CD4-positive, alpha-beta memory T cell (primary cell): ENCODE measurements at regions not wholly inside any gene's neighbourhood (a gene's known extent, or its start where the extent isn't known, plus 50 kb on each side); places are given as distances from the start of the nearest gene placed in this dataset.

Experiments
- CTCF ChIA-PET: fragments of 350-600 bp; sonication (Branson Sonifier 250); formaldehyde crosslinking; loops from one replicate; lab custom pipeline; 2021; ENCODE audit warnings: inconsistent platforms; ENCODE audit not compliant: partially characterized antibody; lab: Charles Lee
- POLR2A ChIA-PET: fragments of 350-600 bp; sonication (Branson Sonifier 250); formaldehyde crosslinking; loops from one replicate; lab custom pipeline; 2021; ENCODE audit not compliant: partially characterized antibody; lab: Charles Lee
- DNase-seq, 5 donors: peaks; one replicate each; pipeline versions ENCODE4 v3.0.0 to v3.0.0-alpha.2; 2020 to 2022; ENCODE audit warnings: mixed read lengths in 1 of 5
- H3K27ac ChIP-seq: one replicate; pipeline ENCODE4 v1.7.0; 2013; ENCODE audit warnings: low read depth, low read length
- H3K27me3 ChIP-seq: 2 replicates; pipeline ENCODE4 v1.7.0; 2013; ENCODE audit warnings: mild to moderate bottlenecking, low read length, moderate library complexity; ENCODE audit not compliant: insufficient read depth
- H3K36me3 ChIP-seq: 2 replicates; pipeline ENCODE4 v1.7.0; 2013; ENCODE audit warnings: mild to moderate bottlenecking, low read length, moderate library complexity; ENCODE audit not compliant: insufficient read depth
- H3K4me1 ChIP-seq: 2 replicates; pipeline ENCODE4 v1.7.0; 2013; ENCODE audit warnings: mild to moderate bottlenecking, low read length, moderate library complexity; ENCODE audit not compliant: insufficient read depth
- H3K4me3 ChIP-seq, 2 donors: one replicate each; pipeline ENCODE4 v1.7.0; 2013; ENCODE audit warnings: low read length in 2 of 2, mild to moderate bottlenecking in 1 of 2
- H3K9me3 ChIP-seq, 2 donors: one replicate each; pipeline ENCODE4 v1.7.0; 2013; ENCODE audit warnings: low read length in 2 of 2, control low read depth in 1 of 2; ENCODE audit not compliant: control insufficient read depth in 1 of 2
- H3K27ac Mint-ChIP-seq, 7 donors: one replicate each; pipeline ENCODE4 v1.8.0; 2020 to 2021; ENCODE audit warnings: mixed read lengths in 7 of 7, mild to moderate bottlenecking in 6 of 7, inconsistent platforms in 3 of 7, moderate library complexity in 3 of 7
- H3K27me3 Mint-ChIP-seq, 2 donors: one replicate each; pipeline ENCODE4 v1.8.0; 2020 to 2021; ENCODE audit warnings: mixed read lengths in 2 of 2
- H3K36me3 Mint-ChIP-seq, 2 donors: one replicate each; pipeline ENCODE4 v1.8.0; 2020 to 2021; ENCODE audit warnings: mixed read lengths in 2 of 2, inconsistent platforms in 1 of 2, mild to moderate bottlenecking in 1 of 2
- H3K4me1 Mint-ChIP-seq, 4 donors: one replicate each; pipeline ENCODE4 v1.8.0; 2020 to 2021; ENCODE audit warnings: mixed read lengths in 4 of 4, mild to moderate bottlenecking in 1 of 4
- H3K4me3 Mint-ChIP-seq, 8 donors: one replicate each; pipeline ENCODE4 v1.8.0; 2020 to 2021; ENCODE audit warnings: mixed read lengths in 8 of 8, mild to moderate bottlenecking in 7 of 8, moderate library complexity in 6 of 8, inconsistent platforms in 3 of 8
- H3K9me3 Mint-ChIP-seq, 8 donors: one replicate each; pipeline ENCODE4 v1.8.0; 2020 to 2021; ENCODE audit warnings: mixed read lengths in 8 of 8, mild to moderate bottlenecking in 5 of 8, inconsistent platforms in 3 of 8, moderate library complexity in 1 of 8
- intact Hi-C: fragments of 100-400 bp; cut with micrococcal nuclease; formaldehyde crosslinking; loops from one replicate; pipeline ENCODE4 v1.15.1; 2023

GRCh38 chr20:41996951-41997350, 378.8 kb upstream of the CHD6 start:
- H3K9me3 Mint-ChIP-seq = peaks cover 2 to 15% (median 7%) of the 10 kb centered on the region in 8 donors
- DNase-seq = no peak
- H3K27ac ChIP-seq = no peak overlapping the region
- no peaks in the 10 kb centered on the region for H3K4me1 ChIP-seq
- H3K4me3 Mint-ChIP-seq = no peak overlapping the region
- H3K27me3 Mint-ChIP-seq = no peaks in the 10 kb centered on the region
- ChIA-PET POLR2A (no interaction called here), CTCF (no interaction called here)
- H3K27me3 ChIP-seq = no peaks in the 10 kb centered on the region
- no peaks in the 10 kb centered on the region for H3K9me3 ChIP-seq
- H3K36me3 ChIP-seq = no peaks in the 10 kb centered on the region
- H3K36me3 Mint-ChIP-seq = no peaks in the 10 kb centered on the region
- H3K4me1 Mint-ChIP-seq = no peaks in the 10 kb centered on the region
- no peak overlapping the region for H3K4me3 ChIP-seq
- intact Hi-C loops = no loop called here
- no peak overlapping the region for H3K27ac Mint-ChIP-seq

- no peak overlapping the region for H3K27ac ChIP-seq
- intact Hi-C loops = no loop called here
- H3K9me3 ChIP-seq = no peaks in the 10 kb centered on the region
- no peaks in the 10 kb centered on the region for H3K27me3 ChIP-seq
- no peak overlapping the region for H3K4me3 ChIP-seq
- DNase-seq = no peak
- no peaks in the 10 kb centered on the region for H3K36me3 ChIP-seq
- H3K4me1 ChIP-seq = no peaks in the 10 kb centered on the region
- CTCF ChIA-PET = no interaction called here
- no peaks in the 10 kb centered on the region for H3K36me3 Mint-ChIP-seq
- H3K4me1 Mint-ChIP-seq = no peaks in the 10 kb centered on the region
- no peaks in the 10 kb centered on the region for H3K27me3 Mint-ChIP-seq
- H3K4me3 Mint-ChIP-seq = no peak overlapping the region
- H3K9me3 Mint-ChIP-seq = peaks cover 0 to 6% (median 0%) of the 10 kb centered on the region in 8 donors
- no peak overlapping the region for H3K27ac Mint-ChIP-seq
- POLR2A ChIA-PET = no interaction called here
Observed at GRCh38 chr20:41992481-41992880, 374.3 kb upstream of the CHD6 start.

GRCh38 chr20:41991412-41991811, 373.2 kb upstream of the CHD6 start:
- Histone ChIP-seq H3K36me3 (no peaks in the 10 kb centered on the region), H3K27ac (no peak overlapping the region), H3K27me3 (no peaks in the 10 kb centered on the region), H3K9me3 (no peaks in the 10 kb centered on the region), H3K4me1 (no peaks in the 10 kb centered on the region), H3K4me3 (no peak overlapping the region)
- Mint-ChIP-seq H3K27ac (no peak overlapping the region), H3K4me1 (no peaks in the 10 kb centered on the region), H3K9me3 (peaks cover 0 to 6% (median 0%) of the 10 kb centered on the region in 8 donors), H3K36me3 (no peaks in the 10 kb centered on the region), H3K4me3 (no peak overlapping the region), H3K27me3 (no peaks in the 10 kb centered on the region)
- ChIA-PET CTCF (no interaction called here), POLR2A (no interaction called here)
- no peak for DNase-seq
- intact Hi-C loops = no loop called here

- Histone ChIP-seq H3K27me3 (no peaks in the 10 kb centered on the region), H3K9me3 (no peaks in the 10 kb centered on the region), H3K27ac (no peak overlapping the region), H3K36me3 (no peaks in the 10 kb centered on the region), H3K4me3 (no peak overlapping the region), H3K4me1 (no peaks in the 10 kb centered on the region)
- ChIA-PET POLR2A (no interaction called here), CTCF (no interaction called here)
- Mint-ChIP-seq H3K27me3 (no peaks in the 10 kb centered on the region), H3K36me3 (no peaks in the 10 kb centered on the region), H3K9me3 (peaks cover 0 to 6% (median 0%) of the 10 kb centered on the region in 8 donors), H3K4me1 (no peaks in the 10 kb centered on the region), H3K27ac (no peak overlapping the region), H3K4me3 (no peak overlapping the region)
- intact Hi-C loops = no loop called here
- no peak for DNase-seq
Observed at GRCh38 chr20:41989935-41990635, 371.9 kb upstream of the CHD6 start.

- Mint-ChIP-seq H3K27me3 (no peaks in the 10 kb centered on the region), H3K9me3 (peaks cover 0 to 10% (median 0%) of the 10 kb centered on the region in 8 donors), H3K36me3 (no peaks in the 10 kb centered on the region), H3K4me3 (no peak overlapping the region), H3K4me1 (no peaks in the 10 kb centered on the region), H3K27ac (no peak overlapping the region)
- H3K36me3 ChIP-seq = no peaks in the 10 kb centered on the region
- CTCF ChIA-PET = no interaction called here
- H3K4me3 ChIP-seq = no peak overlapping the region
- intact Hi-C loops = no loop called here
- H3K9me3 ChIP-seq = no peaks in the 10 kb centered on the region
- H3K27me3 ChIP-seq = no peaks in the 10 kb centered on the region
- POLR2A ChIA-PET = no interaction called here
- no peak overlapping the region for H3K27ac ChIP-seq
- H3K4me1 ChIP-seq = no peaks in the 10 kb centered on the region
- DNase-seq = no peak
Observed at GRCh38 chr20:41989039-41989679, 371.0 kb upstream of the CHD6 start.

- CTCF ChIA-PET = no interaction called here
- no peak overlapping the region for H3K27ac Mint-ChIP-seq
- Histone ChIP-seq H3K27me3 (no peaks in the 10 kb centered on the region), H3K4me1 (no peaks in the 10 kb centered on the region), H3K27ac (no peak overlapping the region), H3K9me3 (no peaks in the 10 kb centered on the region), H3K4me3 (no peak overlapping the region), H3K36me3 (no peaks in the 10 kb centered on the region)
- POLR2A ChIA-PET = no interaction called here
- intact Hi-C loops = no loop called here
- peaks cover 0 to 6% (median 0%) of the 10 kb centered on the region in 8 donors for H3K9me3 Mint-ChIP-seq
- DNase-seq = no peak
- no peaks in the 10 kb centered on the region for H3K27me3 Mint-ChIP-seq
- no peaks in the 10 kb centered on the region for H3K36me3 Mint-ChIP-seq
- no peak overlapping the region for H3K4me3 Mint-ChIP-seq
- H3K4me1 Mint-ChIP-seq = no peaks in the 10 kb centered on the region
Observed at GRCh38 chr20:41984031-41984430, 365.9 kb upstream of the CHD6 start.

GRCh38 chr20:41983159-41983558, 365.0 kb upstream of the CHD6 start:
- Mint-ChIP-seq H3K36me3 (no peaks in the 10 kb centered on the region), H3K4me1 (no peaks in the 10 kb centered on the region), H3K4me3 (no peak overlapping the region), H3K27me3 (no peaks in the 10 kb centered on the region), H3K27ac (no peak overlapping the region), H3K9me3 (peaks cover 0 to 6% (median 0%) of the 10 kb centered on the region in 8 donors)
- H3K4me3 ChIP-seq = no peak overlapping the region
- CTCF ChIA-PET = no interaction called here
- H3K27me3 ChIP-seq = no peaks in the 10 kb centered on the region
- no peaks in the 10 kb centered on the region for H3K4me1 ChIP-seq
- H3K36me3 ChIP-seq = no peaks in the 10 kb centered on the region
- intact Hi-C loops = no loop called here
- H3K27ac ChIP-seq = no peak overlapping the region
- POLR2A ChIA-PET = no interaction called here
- H3K9me3 ChIP-seq = no peaks in the 10 kb centered on the region
- DNase-seq = no peak
